ENCODE measurements at regions not wholly inside any gene's neighbourhood (a gene's known extent, or its start where the extent isn't known, plus 50 kb on each side); places are given as distances from the start of the nearest gene placed in this dataset.

GRCh38 chr2:118505436-118505835, 342.0 kb downstream of the EN1 start:
- TF ChIP-seq POLR2A (IDR thresholded peaks at IDR 0.05) (no peak), CTCF (IDR thresholded peaks at IDR 0.05) (no peak)

Measured in adrenal gland (tissue), 5 donors.